GM19467 (cell line): ENCODE measurements at regions not wholly inside any gene's neighbourhood (a gene's known extent, or its start where the extent isn't known, plus 50 kb on each side); places are given as distances from the start of the nearest gene placed in this dataset.
"Not testable (repeated sequence)": the region's sequence is repeated elsewhere in the genome, so short reads cannot be mapped to it uniquely, and the experiment has no call there.

Source experiments
- ATAC-seq: cut with Tn5 transposase; IDR thresholded peaks from one replicate; pipeline ENCODE4 v1.9.1; 2021; ENCODE audit warnings: mild to moderate bottlenecking, moderate library complexity; ENCODE audit not compliant: unreplicated experiment

DNA sequence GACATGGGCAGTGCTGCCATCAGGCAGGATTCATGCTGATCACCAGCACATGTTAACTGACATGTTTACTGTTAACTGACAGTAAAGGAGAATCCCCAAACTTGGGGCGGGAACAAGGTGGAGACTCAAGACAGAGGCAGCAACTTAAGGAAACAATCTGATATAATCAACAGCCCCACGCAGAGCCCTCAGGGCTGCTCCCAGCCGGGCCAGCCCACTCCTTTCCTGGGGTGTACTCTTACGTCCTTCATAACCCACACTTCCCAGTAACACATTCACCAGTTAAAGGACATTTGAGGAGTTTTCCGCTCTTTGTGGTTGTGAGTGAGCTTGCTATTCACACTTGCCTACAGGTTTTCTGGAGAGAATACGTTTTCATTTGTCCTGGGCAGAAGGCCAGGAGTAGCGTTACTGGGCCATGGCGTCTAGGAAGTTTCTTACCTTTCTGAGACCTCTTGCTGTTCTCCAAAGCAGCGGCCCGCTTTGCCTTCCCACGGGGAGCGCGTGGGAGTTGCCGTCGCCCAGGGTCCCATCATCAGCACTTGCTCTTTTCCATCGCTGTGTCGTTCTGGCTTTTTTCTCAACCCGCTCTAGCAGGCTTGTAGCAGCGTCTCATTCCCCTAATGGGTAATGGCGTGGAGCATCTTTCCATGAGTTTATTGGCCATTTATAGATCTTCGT, 56.4 kb downstream of the FOXF2 start:
- ATAC-seq, result no peak

DNA sequence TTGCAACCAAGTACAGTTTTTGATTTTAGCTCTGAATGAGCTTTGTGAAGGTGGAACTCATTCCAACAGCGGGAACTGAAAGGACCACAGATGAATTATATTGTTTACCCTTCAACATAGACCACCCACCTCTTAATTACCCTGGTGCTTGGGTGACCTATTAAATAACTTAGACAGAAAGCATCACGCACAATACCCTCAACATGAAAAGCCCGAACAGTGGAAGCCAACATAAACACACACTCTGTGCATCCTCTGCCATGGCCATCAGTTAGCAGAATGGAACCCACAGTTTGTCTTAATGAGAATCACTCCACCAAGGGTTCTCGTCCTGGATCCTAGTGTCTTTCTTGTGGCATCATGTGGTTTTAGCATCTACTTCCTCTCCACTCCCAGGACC, 60.5 kb downstream of the FOXF2 start:
- no peak for ATAC-seq

DNA sequence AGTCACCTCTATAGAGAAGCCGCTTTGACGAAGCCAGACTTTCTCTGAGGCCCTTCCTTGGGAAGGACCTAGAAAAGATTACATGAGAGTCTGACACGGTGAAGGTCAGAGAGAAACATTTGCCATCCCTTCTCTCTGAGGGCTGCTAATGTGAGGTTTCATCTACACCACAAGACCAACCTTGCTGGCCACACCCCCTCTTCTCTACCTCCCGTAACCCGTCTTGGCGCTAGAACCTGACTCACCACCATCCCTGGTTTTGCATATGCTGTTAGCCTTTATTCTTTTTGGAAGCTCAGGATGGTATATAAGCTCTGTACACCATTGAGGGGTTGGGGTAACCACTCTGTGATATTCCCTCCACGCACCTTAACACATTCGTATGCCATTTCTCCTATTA, 63.6 kb downstream of the FOXF2 start:
- ATAC-seq, result no peak

DNA sequence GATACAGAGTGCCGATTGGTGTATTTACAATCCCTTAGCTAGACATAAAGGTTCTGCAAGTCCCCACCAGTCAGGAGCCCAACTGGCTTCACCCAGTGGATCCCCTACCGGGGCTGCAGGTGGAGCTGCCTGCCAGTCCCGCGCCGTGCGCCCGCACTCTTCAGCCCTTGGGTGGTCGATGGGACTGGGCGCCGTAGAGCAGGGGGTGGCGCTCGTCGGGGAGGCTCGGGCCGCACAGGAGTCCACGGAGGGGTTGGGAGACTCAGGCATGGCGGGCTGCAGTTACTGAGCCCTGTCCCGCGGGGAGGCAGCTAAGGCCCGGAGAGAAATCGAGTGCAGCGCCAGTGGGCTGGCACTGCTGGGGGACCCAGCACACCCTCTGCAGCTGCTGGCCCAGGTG, 67.4 kb downstream of the FOXF2 start:
- not testable (repeated sequence) for ATAC-seq

DNA sequence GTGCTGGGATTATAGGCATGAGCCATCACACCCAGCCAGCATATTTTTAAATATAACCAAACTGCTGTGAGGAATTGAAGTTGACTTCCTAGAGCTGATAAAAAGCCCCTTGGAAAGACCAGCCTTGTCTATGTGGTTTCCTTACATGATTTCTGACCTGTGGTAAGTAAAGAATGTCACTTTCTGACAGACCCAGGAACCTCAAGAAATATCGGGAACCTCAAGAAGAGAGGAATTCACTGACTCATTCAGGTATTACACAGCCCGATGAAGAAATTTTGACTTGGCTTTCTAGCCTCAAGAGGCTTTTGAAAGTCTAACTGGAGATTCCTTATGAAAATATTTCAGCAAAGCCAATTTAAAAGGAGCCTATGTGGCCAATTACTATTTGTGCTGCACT, 71.8 kb downstream of the FOXF2 start:
- ATAC-seq, result no peak

DNA sequence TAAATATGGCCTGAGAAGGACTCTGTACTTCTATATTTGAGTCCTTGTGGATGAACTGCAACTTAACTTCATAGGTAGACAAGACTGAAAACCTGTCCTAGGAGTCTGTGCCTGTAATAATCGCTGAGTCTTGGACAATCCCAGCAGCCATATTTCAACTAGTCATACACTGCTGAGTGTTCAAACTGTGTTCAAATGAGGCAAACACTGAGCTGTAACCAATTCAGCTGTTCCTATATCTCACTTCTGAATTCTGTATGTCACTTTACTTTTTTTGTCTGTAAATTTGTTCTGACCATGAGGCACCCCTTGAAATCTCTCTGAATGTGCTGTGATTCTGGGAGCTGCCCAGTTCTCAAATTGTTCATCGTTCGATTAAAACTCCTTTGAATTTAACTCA, 72.4 kb downstream of the FOXF2 start:
- ATAC-seq, result no peak

DNA sequence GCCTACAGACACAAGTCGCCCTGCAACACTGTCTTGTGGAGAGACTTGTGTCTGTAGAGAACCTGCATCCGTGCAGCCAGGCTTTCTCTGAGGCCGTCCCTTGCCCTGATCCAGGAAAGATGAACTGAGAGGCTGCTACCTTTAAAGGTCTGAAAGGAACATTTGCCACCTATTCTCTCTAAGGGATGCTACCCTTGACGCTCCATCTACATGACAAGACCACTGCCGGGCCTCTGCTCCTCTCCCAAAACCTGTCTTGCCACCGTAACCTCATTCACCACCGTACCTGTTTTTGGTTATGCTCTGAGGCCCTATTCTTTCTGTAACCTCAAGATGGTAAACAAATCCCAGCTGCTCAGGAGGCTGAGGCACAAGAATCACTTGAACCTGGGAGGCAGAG, 73.9 kb downstream of the FOXF2 start:
- ATAC-seq, result no peak

DNA sequence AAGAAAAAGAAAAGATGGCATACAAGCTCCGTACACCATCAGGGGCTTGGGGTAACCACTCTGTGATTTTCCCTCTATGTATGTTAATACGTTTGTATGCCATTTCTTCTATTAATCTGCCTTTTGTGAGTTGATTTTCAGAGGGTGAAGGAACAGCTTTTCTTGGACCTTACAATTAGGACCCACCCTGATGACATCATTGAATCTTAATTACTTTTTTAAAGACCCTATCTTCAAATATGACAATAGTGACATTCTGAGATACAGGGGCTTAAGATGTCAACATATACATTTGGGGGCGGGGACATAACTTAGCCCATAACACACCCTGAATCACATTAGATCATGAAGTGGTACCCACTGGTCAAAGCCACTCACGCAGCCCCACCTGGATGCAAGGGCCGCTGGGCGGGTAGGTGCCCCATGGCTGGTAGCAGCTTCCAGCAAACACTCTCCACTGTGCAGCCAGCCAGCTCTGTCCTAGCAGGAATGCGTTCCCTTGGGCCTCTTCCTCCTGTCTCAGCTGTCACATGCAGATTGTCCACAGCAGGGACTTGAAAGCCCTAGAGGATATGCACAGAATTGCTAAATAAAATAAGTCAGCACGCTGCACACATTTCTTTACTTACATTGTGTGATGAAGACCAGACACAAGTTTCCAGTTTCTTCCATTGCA, 74.5 kb downstream of the FOXF2 start:
- ATAC-seq, result no peak

DNA sequence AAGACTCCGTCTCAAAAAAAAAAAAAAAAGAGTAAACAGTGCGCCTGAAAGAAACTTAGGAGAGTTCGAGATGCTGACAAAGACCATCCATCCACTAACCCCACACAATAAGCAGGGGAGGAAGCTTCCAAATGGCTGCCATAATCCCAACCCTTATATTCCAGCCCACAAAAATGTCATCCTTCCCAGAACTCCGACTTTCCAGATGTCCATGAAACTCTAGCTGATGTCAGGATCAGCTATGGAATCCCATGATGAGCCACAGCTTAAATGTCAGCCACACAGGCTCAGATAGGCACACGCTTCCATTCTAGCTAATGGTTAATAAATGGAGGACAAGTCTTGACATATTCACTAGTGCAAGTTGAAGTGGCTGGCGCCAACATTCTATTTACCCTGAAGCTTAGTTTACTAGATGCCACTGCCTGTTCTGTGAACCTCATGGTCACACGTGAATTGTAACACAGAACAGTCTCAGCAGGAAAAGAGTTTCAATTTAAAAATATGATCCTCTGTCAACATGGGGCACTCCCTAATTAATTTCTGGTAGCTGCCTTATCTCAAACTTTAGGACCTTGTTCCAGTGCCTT, 75.5 kb downstream of the FOXF2 start:
- ATAC-seq, result no peak

DNA sequence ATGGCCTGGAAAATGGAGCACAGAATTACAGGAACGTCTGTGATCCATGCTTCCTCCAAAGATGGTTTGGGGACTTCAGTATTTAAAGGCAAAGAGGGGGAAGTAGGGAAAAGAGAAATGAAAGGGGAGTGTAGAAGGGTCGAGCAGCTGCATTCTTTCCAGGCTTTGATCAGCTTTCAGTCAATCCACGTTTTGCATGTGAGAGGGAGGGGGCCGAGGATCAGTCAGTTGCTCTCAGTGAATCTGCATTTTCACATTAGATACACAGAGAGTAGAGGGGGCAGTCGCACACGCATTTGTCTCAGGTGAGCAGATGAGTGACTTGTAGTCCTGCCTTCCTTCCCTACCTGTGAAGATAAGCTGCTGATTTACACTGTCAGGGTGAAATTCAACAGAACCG, 78.8 kb downstream of the FOXF2 start:
- ATAC-seq, result no peak

DNA sequence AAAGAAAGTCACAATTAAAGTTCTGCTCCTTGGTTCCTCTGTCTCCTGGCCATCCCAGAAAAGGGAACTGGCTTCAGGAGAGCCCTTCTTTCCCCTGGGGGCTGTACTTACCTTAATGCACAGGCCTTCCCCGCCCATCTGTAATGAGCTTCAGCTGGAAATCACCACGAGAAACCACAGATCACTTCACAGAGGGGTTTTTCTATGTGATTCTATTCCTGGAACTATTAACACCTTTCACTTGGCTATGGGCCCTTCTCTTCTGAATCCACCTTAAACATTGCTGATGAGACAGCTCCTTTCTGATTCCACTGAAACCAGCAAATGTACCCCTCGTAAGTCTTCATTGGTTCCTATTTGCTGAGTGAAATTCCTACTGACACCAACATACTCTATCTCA, 80.7 kb downstream of the FOXF2 start:
- ATAC-seq, result no peak

DNA sequence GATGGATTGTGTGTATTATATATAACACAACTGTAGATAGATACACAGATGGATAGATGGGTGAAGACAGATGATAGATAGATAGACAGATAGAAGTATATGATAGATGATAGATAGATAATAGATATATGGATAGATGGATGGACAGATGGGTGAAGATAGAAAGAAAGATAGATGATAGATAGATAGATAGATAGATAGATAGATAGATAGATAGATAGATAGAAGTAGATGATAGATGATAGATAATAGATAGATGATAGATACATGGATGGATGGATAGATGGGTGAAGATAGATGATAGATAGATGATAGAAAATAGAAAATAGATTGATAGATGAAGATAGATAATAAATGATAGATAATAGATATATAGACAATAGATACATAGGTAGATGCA, 83.3 kb downstream of the FOXF2 start:
- no peak for ATAC-seq

DNA sequence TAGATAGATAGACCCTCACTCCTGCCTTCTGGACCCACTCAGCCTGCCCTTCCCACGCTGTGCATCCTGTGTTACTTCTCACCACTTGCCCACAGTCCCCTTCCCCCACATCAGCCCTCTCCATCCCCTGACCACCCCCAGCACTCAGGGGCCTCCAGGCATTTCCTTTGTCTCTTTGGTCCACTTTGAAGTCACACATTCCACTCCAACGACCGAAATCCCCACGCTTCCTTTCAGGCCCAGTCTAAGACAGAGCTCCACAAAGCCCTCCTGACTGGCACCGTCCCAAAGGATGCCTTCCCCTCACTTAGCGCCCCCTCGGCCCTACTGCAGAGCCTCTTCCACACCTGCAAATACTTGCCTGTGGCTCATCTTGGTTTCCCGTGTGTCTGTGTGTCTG, 83.8 kb downstream of the FOXF2 start:
- no peak for ATAC-seq

DNA sequence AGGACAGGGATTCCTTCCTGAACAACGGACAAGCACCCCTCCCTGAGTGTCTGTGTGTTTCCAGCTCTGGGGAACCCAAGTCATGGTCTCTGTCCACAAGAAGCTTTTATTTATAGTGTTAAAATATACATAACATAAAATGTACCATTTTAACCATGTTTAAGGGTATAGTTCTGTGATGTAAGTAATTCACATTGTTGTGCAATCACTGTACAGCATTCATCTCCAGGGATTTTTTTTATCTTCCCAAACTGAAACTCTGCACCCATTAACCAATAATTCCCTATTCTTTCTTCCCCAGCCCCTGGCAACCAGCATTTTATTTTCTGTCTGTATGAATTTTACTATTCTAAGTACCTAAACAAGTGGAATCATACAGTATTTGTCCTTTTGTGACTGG, 84.2 kb downstream of the FOXF2 start:
- no peak for ATAC-seq

DNA sequence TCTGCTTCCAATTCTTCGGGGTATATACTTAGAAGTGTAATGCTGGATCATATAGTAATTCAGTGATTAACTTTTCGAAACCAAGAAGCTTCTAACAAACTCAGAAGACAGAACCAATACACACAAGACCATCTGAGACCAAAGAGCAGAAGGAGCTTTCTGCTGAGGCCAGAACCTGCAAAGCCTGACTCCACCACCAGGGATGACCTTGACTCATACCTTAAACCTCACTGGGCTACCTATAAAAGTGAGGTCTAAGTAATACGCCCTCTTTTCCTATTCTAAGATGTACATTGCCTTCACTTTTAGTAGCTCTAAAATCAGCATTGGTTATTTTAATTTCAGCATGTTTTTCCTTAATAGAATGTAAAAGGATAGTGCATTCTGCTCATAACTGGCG, 84.8 kb downstream of the FOXF2 start:
- ATAC-seq, result no peak

DNA sequence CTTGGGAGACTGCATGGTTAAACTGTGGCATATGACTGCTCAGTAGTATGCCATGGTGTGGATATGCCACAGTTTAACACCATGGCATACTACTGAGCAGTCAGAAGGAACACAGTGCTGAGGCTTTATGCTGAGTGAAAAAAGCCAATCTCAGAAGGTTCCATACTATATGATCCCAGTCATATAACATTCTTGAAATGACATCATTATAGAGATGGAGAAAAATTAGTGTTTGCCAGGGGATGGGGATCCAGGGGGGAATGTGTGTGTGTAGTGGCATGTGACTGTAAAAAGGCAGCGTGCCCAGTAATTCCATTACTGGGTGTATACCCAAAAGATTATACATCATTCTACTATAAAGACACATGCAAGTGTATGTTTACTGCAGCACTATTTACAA, 85.8 kb downstream of the FOXF2 start:
- no peak for ATAC-seq

DNA sequence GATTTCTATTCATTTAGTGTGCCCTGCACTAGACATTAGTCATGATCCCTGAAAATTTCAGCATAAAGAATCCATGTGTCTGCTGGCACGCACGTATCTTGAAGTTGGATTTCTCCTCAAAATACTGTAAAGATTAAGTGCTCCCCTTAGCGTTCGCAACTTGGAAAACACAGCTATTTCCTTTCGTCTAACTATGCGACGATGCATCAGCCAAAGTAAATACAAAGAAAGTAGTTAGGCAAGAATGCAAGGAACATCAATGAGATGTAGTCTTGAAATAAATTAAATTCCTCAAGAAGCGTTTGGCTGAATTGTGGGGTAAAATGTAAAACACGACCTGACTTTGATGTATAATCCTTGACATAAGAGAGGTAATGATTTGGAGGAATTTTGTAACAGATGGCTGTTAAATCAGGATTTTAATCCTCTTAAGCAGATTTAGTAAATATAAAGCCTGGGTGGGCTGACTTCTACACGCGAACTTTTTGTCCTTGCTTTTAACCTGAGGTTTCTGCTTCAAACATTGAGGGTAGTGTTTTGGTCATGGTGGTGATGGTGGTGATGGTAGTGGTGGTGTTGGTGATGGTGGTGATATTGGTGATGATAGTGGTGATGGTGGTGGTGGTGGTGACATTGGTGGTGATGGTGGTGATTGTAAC, 88.2 kb downstream of the FOXF2 start:
- no peak for ATAC-seq

DNA sequence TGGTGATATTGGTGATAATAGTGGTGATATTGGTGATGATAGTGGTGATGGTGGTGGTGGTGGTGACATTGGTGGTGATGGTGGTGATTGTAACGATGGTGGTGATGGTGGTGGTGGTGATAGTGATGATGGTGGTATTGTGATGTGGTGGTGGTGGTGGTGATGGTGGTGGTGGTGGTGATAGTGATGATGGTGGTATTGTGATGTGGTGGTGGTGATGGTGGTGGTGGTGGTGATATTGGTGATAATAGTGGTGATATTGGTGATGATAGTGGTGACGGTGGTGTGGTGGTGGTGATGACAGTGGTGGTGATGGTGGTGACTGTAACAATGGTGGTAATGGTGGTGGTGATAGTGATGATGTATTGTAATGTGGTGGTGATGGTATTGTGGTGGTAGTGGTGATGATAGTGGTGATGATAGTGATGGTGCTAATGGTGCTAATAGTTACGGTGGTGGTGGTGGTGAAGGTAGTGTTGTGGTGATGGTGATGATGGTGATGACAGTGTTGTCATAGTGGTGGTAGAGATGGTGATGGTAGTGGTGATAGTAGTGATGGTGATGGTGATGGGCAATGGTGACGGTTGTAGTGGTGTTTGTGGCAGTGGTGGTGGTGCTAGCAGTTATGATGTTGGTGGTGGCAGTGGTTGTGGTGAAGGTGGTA, 88.9 kb downstream of the FOXF2 start:
- ATAC-seq, result not testable (repeated sequence)

DNA sequence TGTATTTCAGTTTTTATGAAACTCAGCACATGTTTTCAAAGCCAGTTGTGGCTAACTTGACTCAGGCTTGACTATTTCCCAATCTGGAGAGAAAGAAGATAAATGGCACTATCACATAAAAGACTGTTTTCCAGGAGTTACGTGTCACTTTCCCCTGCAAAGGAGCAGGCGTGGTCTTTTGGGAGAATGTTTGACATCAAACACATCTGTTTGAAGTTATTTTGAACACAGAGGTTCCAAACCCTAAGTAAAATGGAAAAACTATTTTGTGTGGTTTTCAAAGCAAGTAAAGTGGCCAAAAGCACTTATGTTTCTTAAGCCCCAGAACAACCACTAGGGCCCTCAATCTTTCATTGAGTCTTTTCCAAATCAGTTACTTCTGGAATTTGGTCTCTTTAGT, 89.7 kb downstream of the FOXF2 start:
- no peak for ATAC-seq

DNA sequence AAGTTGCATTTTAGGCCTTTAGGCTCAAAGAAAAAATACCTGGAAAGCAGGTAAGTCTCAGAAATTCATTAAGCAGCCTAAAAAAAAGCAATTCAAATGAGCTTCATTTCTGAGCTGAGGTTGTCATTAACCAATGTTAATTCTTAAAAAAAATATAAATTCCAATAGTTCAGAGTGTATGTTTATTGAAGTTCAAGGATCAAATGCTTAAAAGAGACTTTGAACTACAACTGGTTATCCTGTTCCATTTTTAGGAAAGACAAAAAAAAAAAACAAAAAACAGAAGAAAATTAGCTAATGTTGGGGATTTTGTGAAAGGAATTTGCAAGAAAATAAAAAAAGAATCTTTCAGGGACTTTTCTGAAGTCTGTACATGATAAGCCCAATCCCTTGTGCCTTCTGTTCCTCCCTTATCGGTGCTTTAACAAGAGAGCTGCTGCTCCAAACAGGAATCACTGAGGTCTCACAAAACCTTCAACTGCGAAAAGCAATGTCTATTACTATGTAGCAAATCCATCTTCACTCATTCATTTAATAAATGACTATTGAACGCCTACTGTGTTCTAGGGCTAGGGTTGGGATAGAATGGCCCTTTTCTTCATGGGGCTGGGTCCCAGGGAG, 90.3 kb downstream of the FOXF2 start:
- no peak for ATAC-seq

DNA sequence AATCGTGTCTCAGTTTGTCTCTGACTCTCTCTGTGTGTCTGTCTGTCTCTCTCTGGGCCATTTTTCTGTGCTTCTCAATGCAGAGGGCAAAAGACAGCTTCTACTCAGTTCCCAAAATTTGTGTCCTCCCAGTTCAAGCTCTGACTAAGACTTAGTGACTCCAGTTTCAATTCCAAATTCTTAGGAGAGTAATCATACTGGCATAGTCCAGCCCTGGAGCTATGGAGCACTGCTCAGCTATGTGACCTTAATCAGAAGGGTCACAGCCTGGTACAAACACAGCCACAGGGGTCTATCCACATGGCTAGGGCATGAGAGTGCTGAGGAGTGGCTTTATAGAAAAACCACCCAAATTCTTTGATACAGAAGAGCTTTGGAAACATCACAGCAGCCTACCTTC, 91.9 kb downstream of the FOXF2 start:
- ATAC-seq, result no peak
